GM12891 (cell line): ENCODE measurements at regions not wholly inside any gene's neighbourhood (a gene's known extent, or its start where the extent isn't known, plus 50 kb on each side); places are given as distances from the start of the nearest gene placed in this dataset.

Experiments used
- PAX5 ChIP-seq: IDR thresholded peaks from 2 replicates; pipeline ENCODE4 v1.6.1; 2011; ENCODE audit warnings: low read length, moderate library complexity, mild to moderate bottlenecking; ENCODE audit not compliant: insufficient read depth, severe bottlenecking
- POLR2A ChIP-seq: IDR thresholded peaks from 2 replicates; pipeline ENCODE4 v1.6.1; 2011; ENCODE audit warnings: low read depth, low read length, control low read depth
- POLR2AphosphoS5 ChIP-seq: IDR thresholded peaks from 2 replicates; pipeline ENCODE4 v1.6.1; 2011; ENCODE audit warnings: low read depth, low read length, control low read depth
- POU2F2 ChIP-seq: IDR thresholded peaks from 2 replicates; pipeline ENCODE4 v1.6.1; 2011; ENCODE audit warnings: low read depth, mild to moderate bottlenecking, control low read depth, low read length, moderate library complexity
- SPI1 ChIP-seq: IDR thresholded peaks from 2 replicates; pipeline ENCODE4 v1.6.1; 2011; ENCODE audit warnings: low read depth, low read length, control low read depth
- TAF1 ChIP-seq: IDR thresholded peaks from 2 replicates; pipeline ENCODE4 v1.6.1; 2011; ENCODE audit warnings: low read depth, low read length, control low read depth

DNA sequence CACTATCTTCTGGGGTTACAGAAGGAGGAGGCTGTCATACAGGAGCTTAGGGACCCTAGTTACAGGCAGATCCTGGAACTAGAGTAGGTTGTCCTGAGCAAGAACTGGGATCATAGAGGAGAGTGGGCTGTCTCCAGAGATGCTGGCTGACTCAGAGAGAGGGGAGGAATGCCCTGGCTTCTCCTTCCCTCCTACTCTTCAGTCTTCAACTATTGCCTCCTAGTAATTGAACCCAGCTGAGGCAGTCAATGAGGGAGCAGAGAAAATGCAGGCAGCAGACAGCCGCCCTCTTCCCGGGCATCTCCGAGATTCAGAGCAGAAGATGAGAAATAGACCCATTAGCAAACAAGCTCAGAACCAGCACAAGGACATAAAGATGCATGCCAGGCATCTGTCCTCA is 118.3 kb upstream of the PDE5A start:
- TF ChIP-seq TAF1 (no peak), POLR2AphosphoS5 (no peak), POLR2A (no peak), POU2F2 (no peak), SPI1 (no peak), PAX5 (no peak)
